ENCODE measurements at regions not wholly inside any gene's neighbourhood (a gene's known extent, or its start where the extent isn't known, plus 50 kb on each side); places are given as distances from the start of the nearest gene placed in this dataset.

- H3K36me3 ChIP-seq (ENCODE audit: control insufficient read depth, low read depth, low read length), result no peaks in the 10 kb centered on the region
- H3K27ac ChIP-seq (ENCODE audit: low read length), result no peak overlapping the region
- no peaks in the 10 kb centered on the region for H3K4me1 ChIP-seq (ENCODE audit: control insufficient read depth, low read depth, low read length)
- no peak overlapping the region for H3K4me3 ChIP-seq (ENCODE audit: low read length)
- no peak overlapping the region for H3K9ac ChIP-seq (ENCODE audit: low read length)
- H3K9me3 ChIP-seq (ENCODE audit: control insufficient read depth, low read depth, low read length), result no peaks in the 10 kb centered on the region
- no peaks in the 10 kb centered on the region for H3K27me3 ChIP-seq (ENCODE audit: control insufficient read depth, insufficient read depth, low read length)
Measured at GRCh38 chrX:95885074-95885473, 799.6 kb upstream of the DIAPH2 start.

- no peaks in the 10 kb centered on the region for H3K9me3 ChIP-seq (ENCODE audit: control insufficient read depth, low read depth, low read length)
- no peak overlapping the region for H3K9ac ChIP-seq (ENCODE audit: low read length)
- no peaks in the 10 kb centered on the region for H3K4me1 ChIP-seq (ENCODE audit: control insufficient read depth, low read depth, low read length)
- H3K27me3 ChIP-seq (ENCODE audit: control insufficient read depth, insufficient read depth, low read length), result no peaks in the 10 kb centered on the region
- H3K36me3 ChIP-seq (ENCODE audit: control insufficient read depth, low read depth, low read length), result no peaks in the 10 kb centered on the region
- H3K4me3 ChIP-seq (ENCODE audit: low read length), result no peak overlapping the region
- H3K27ac ChIP-seq (ENCODE audit: low read length), result no peak overlapping the region
Measured at GRCh38 chrX:95889279-95889678, 795.4 kb upstream of the DIAPH2 start.

GRCh38 chrX:95893636-95894035 lies 791.0 kb upstream of the DIAPH2 start:
- Histone ChIP-seq H3K4me3 (ENCODE audit: low read length) (no peak overlapping the region), H3K27me3 (ENCODE audit: control insufficient read depth, insufficient read depth, low read length) (no peaks in the 10 kb centered on the region), H3K9me3 (ENCODE audit: control insufficient read depth, low read depth, low read length) (no peaks in the 10 kb centered on the region), H3K9ac (ENCODE audit: low read length) (no peak overlapping the region), H3K27ac (ENCODE audit: low read length) (no peak overlapping the region), H3K36me3 (ENCODE audit: control insufficient read depth, low read depth, low read length) (no peaks in the 10 kb centered on the region), H3K4me1 (ENCODE audit: control insufficient read depth, low read depth, low read length) (no peaks in the 10 kb centered on the region)

DNA sequence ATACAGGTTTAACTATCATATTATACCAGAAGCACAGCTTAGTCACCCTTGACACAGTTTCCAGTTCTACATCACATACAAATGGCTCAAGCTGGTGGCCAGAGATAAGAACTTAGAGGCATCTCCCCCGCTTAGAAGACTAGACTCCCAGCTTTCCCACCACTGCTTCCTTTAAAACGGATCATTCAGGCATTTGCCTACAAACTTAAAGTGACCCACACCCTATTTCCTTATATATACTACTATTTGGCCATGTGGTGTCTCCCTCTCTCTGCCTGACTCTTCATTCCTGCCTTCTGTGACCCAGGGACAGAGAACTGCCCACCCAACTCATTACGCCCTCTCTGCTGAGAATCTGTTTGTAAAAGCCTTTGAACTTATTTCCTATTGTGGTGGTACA lies 781.2 kb upstream of the DIAPH2 start:
- Histone ChIP-seq H3K27ac (ENCODE audit: low read length) (no peak overlapping the region), H3K4me1 (ENCODE audit: control insufficient read depth, low read depth, low read length) (peaks cover 9% of the 10 kb centered on the region), H3K4me3 (ENCODE audit: low read length) (no peak overlapping the region), H3K27me3 (ENCODE audit: control insufficient read depth, insufficient read depth, low read length) (no peaks in the 10 kb centered on the region), H3K9me3 (ENCODE audit: control insufficient read depth, low read depth, low read length) (no peaks in the 10 kb centered on the region), H3K36me3 (ENCODE audit: control insufficient read depth, low read depth, low read length) (no peaks in the 10 kb centered on the region), H3K9ac (ENCODE audit: low read length) (no peak overlapping the region)

DNA sequence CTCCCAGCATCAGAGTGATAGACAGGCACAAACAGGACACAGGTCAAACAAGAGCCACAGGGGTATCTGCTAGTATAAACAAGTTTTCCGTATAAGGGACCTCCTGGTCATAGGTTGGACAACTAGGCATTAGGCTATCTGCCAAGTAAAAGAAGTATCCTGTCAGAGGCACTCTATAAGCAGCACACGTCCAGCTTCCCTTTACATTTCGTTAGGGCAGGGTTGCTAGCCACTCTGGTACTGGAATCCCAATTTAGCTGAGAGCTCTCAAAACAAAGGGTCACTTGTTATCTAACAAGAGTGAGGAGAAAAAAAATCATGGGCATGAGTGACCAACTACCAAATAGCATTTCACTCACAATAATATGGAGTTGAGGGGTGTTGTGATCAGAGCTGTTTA lies 780.7 kb upstream of the DIAPH2 start:
- Histone ChIP-seq H3K27me3 (ENCODE audit: control insufficient read depth, insufficient read depth, low read length) (no peaks in the 10 kb centered on the region), H3K9ac (ENCODE audit: low read length) (no peak overlapping the region), H3K4me1 (ENCODE audit: control insufficient read depth, low read depth, low read length) (peaks cover 9% of the 10 kb centered on the region), H3K27ac (ENCODE audit: low read length) (no peak overlapping the region), H3K9me3 (ENCODE audit: control insufficient read depth, low read depth, low read length) (no peaks in the 10 kb centered on the region), H3K4me3 (ENCODE audit: low read length) (no peak overlapping the region), H3K36me3 (ENCODE audit: control insufficient read depth, low read depth, low read length) (no peaks in the 10 kb centered on the region)

- H3K9ac ChIP-seq (ENCODE audit: low read length), result no peak overlapping the region
- no peak overlapping the region for H3K27ac ChIP-seq (ENCODE audit: low read length)
- no peaks in the 10 kb centered on the region for H3K36me3 ChIP-seq (ENCODE audit: control insufficient read depth, low read depth, low read length)
- H3K27me3 ChIP-seq (ENCODE audit: control insufficient read depth, insufficient read depth, low read length), result no peaks in the 10 kb centered on the region
- H3K4me1 ChIP-seq (ENCODE audit: control insufficient read depth, low read depth, low read length), result peaks cover 9% of the 10 kb centered on the region
- no peak overlapping the region for H3K4me3 ChIP-seq (ENCODE audit: low read length)
- no peaks in the 10 kb centered on the region for H3K9me3 ChIP-seq (ENCODE audit: control insufficient read depth, low read depth, low read length)
Measured at GRCh38 chrX:95907081-95907480, 777.6 kb upstream of the DIAPH2 start.

GRCh38 chrX:95911062-95911461 lies 773.6 kb upstream of the DIAPH2 start:
- no peak overlapping the region for H3K4me3 ChIP-seq (ENCODE audit: low read length)
- no peak overlapping the region for H3K9ac ChIP-seq (ENCODE audit: low read length)
- no peaks in the 10 kb centered on the region for H3K4me1 ChIP-seq (ENCODE audit: control insufficient read depth, low read depth, low read length)
- H3K27ac ChIP-seq (ENCODE audit: low read length), result no peak overlapping the region
- no peaks in the 10 kb centered on the region for H3K27me3 ChIP-seq (ENCODE audit: control insufficient read depth, insufficient read depth, low read length)
- H3K36me3 ChIP-seq (ENCODE audit: control insufficient read depth, low read depth, low read length), result no peaks in the 10 kb centered on the region
- H3K9me3 ChIP-seq (ENCODE audit: control insufficient read depth, low read depth, low read length), result no peaks in the 10 kb centered on the region

- no peak overlapping the region for H3K9ac ChIP-seq (ENCODE audit: low read length)
- no peaks in the 10 kb centered on the region for H3K36me3 ChIP-seq (ENCODE audit: control insufficient read depth, low read depth, low read length)
- H3K9me3 ChIP-seq (ENCODE audit: control insufficient read depth, low read depth, low read length), result no peaks in the 10 kb centered on the region
- H3K27ac ChIP-seq (ENCODE audit: low read length), result no peak overlapping the region
- no peaks in the 10 kb centered on the region for H3K4me1 ChIP-seq (ENCODE audit: control insufficient read depth, low read depth, low read length)
- no peak overlapping the region for H3K4me3 ChIP-seq (ENCODE audit: low read length)
- no peaks in the 10 kb centered on the region for H3K27me3 ChIP-seq (ENCODE audit: control insufficient read depth, insufficient read depth, low read length)
Measured at GRCh38 chrX:95919605-95920004, 765.0 kb upstream of the DIAPH2 start.

- no peak overlapping the region for H3K9ac ChIP-seq (ENCODE audit: low read length)
- H3K9me3 ChIP-seq (ENCODE audit: control insufficient read depth, low read depth, low read length), result no peaks in the 10 kb centered on the region
- H3K4me3 ChIP-seq (ENCODE audit: low read length), result no peak overlapping the region
- H3K4me1 ChIP-seq (ENCODE audit: control insufficient read depth, low read depth, low read length), result no peaks in the 10 kb centered on the region
- no peak overlapping the region for H3K27ac ChIP-seq (ENCODE audit: low read length)
- H3K36me3 ChIP-seq (ENCODE audit: control insufficient read depth, low read depth, low read length), result no peaks in the 10 kb centered on the region
- no peaks in the 10 kb centered on the region for H3K27me3 ChIP-seq (ENCODE audit: control insufficient read depth, insufficient read depth, low read length)
Measured at GRCh38 chrX:95945528-95945927, 739.1 kb upstream of the DIAPH2 start.

GRCh38 chrX:95949588-95949987 lies 735.1 kb upstream of the DIAPH2 start:
- no peaks in the 10 kb centered on the region for H3K36me3 ChIP-seq (ENCODE audit: control insufficient read depth, low read depth, low read length)
- H3K4me1 ChIP-seq (ENCODE audit: control insufficient read depth, low read depth, low read length), result no peaks in the 10 kb centered on the region
- no peak overlapping the region for H3K27ac ChIP-seq (ENCODE audit: low read length)

GRCh38 chrX:95950679-95951078 lies 734.0 kb upstream of the DIAPH2 start:
- H3K27ac ChIP-seq (ENCODE audit: low read length), result no peak overlapping the region
- no peaks in the 10 kb centered on the region for H3K27me3 ChIP-seq (ENCODE audit: control insufficient read depth, insufficient read depth, low read length)
- no peaks in the 10 kb centered on the region for H3K36me3 ChIP-seq (ENCODE audit: control insufficient read depth, low read depth, low read length)
- H3K9me3 ChIP-seq (ENCODE audit: control insufficient read depth, low read depth, low read length), result no peaks in the 10 kb centered on the region
- no peaks in the 10 kb centered on the region for H3K4me1 ChIP-seq (ENCODE audit: control insufficient read depth, low read depth, low read length)
- no peak overlapping the region for H3K4me3 ChIP-seq (ENCODE audit: low read length)
- no peak overlapping the region for H3K9ac ChIP-seq (ENCODE audit: low read length)

More at GRCh38 chrX:95949588-95949987, 735.1 kb upstream of the DIAPH2 start:
- H3K4me3 ChIP-seq (ENCODE audit: low read length), result no peak overlapping the region
- H3K9ac ChIP-seq (ENCODE audit: low read length), result no peak overlapping the region
- H3K9me3 ChIP-seq (ENCODE audit: control insufficient read depth, low read depth, low read length), result no peaks in the 10 kb centered on the region
- no peaks in the 10 kb centered on the region for H3K27me3 ChIP-seq (ENCODE audit: control insufficient read depth, insufficient read depth, low read length)

- Histone ChIP-seq H3K27me3 (ENCODE audit: control insufficient read depth, insufficient read depth, low read length) (no peaks in the 10 kb centered on the region), H3K4me3 (ENCODE audit: low read length) (no peak overlapping the region), H3K27ac (ENCODE audit: low read length) (no peak overlapping the region), H3K9me3 (ENCODE audit: control insufficient read depth, low read depth, low read length) (peaks cover 13% of the 10 kb centered on the region), H3K4me1 (ENCODE audit: control insufficient read depth, low read depth, low read length) (no peaks in the 10 kb centered on the region), H3K9ac (ENCODE audit: low read length) (no peak overlapping the region), H3K36me3 (ENCODE audit: control insufficient read depth, low read depth, low read length) (no peaks in the 10 kb centered on the region)
Measured at GRCh38 chrX:95953564-95953963, 731.1 kb upstream of the DIAPH2 start.

All from iPS-18a (cell line).